ENCODE measurements at regions not wholly inside any gene's neighbourhood (a gene's known extent, or its start where the extent isn't known, plus 50 kb on each side); places are given as distances from the start of the nearest gene placed in this dataset.

DNA sequence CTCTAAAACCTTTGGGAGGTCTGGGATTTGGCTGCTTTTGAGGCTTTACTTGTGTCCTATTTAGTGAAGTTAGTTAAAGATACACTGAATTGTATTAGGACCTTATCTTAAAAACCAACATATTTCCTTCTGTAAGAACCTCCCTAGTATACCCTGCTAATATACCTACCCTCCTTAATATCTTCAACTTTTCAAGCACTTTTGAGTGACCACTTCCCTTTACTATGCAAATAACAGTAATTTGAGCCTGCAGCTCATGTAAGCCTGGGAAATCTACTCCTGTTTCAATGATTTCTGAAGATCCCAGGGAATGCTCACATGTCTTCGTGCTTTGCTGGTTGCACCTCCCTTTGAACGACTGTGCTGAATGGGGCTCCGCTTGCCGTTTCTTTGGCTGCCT lies 358.5 kb downstream of the YTHDC2 start:
- no peak for TF ChIP-seq POLR2A (IDR thresholded peaks at IDR 0.05)
- TF ChIP-seq, protein P1, sequence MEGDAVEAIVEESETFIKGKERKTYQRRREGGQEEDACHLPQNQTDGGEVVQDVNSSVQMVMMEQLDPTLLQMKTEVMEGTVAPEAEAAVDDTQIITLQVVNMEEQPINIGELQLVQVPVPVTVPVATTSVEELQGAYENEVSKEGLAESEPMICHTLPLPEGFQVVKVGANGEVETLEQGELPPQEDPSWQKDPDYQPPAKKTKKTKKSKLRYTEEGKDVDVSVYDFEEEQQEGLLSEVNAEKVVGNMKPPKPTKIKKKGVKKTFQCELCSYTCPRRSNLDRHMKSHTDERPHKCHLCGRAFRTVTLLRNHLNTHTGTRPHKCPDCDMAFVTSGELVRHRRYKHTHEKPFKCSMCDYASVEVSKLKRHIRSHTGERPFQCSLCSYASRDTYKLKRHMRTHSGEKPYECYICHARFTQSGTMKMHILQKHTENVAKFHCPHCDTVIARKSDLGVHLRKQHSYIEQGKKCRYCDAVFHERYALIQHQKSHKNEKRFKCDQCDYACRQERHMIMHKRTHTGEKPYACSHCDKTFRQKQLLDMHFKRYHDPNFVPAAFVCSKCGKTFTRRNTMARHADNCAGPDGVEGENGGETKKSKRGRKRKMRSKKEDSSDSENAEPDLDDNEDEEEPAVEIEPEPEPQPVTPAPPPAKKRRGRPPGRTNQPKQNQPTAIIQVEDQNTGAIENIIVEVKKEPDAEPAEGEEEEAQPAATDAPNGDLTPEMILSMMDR (IDR thresholded peaks at IDR 0.05): no peak
- DNase-seq (ENCODE audit: low spot score in 2 of 2): no peak
- no peak overlapping the region for H3K4me3 ChIP-seq (ENCODE audit: low read depth, poor library complexity, severe bottlenecking)
- intact Hi-C loops (cut with DNase I; ENCODE audit: low total_unique reads): no loop called here
- WGBS, 2 donors: 57 to 64% methylated on average over 4 of the region's 4 CpGs

DNA sequence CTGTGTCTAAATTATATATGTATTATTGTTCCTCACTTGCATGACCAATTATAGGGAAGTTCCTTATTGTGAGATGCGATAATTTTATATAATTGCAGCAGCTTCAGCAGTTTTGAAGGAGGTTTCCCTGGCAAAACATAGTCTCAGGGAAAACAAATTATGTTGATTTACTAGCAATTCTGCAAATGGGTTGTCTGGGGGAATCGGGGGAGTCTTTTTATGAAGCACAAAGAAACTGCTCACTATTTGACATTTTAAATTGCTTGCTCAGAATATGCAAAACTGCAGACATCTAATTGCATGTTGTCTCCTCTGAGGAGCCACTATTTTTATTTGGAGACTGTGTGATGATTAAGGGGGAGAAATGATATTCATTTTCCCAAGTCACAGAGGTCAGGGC lies 361.6 kb downstream of the YTHDC2 start:
- no peak for DNase-seq (ENCODE audit: low spot score in 2 of 2)
- no peak for TF ChIP-seq POLR2A (IDR thresholded peaks at IDR 0.05)
- TF ChIP-seq, protein P1 (IDR thresholded peaks at IDR 0.05): no peak
- intact Hi-C loops (cut with DNase I; ENCODE audit: low total_unique reads): no loop called here
- 41 to 60% methylated on average over 2 of the region's 2 CpGs for WGBS, 2 donors
- H3K4me3 ChIP-seq (ENCODE audit: low read depth, poor library complexity, severe bottlenecking): no peak overlapping the region

DNA sequence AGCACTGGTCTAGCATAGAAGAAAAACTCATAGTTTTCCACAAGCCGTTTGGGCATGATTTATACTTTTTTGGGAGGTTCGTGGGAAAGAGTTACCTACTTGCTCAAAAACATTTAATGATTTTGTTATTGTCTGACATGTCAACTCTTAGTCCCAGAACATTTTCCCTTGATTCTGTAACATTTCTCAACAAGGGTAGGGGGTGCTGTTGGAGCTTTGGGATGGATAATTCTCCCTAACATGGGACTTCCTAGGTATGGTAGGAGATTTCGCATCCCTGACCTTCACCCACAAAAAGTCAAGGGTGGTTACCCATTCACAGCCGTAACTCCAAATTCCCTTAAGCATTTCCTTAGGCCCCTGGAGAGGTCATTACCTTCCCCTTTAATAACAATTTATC lies 378.0 kb downstream of the YTHDC2 start:
- WGBS, 2 donors: 81 to 85% methylated on average over 4 of the region's 4 CpGs
- intact Hi-C loops (cut with DNase I; ENCODE audit: low total_unique reads): no loop called here
- TF ChIP-seq, protein P1 (IDR thresholded peaks at IDR 0.05): no peak
- TF ChIP-seq POLR2A (IDR thresholded peaks at IDR 0.05): no peak
- no peak for DNase-seq (ENCODE audit: low spot score in 2 of 2)
- H3K4me3 ChIP-seq (ENCODE audit: low read depth, poor library complexity, severe bottlenecking): no peak overlapping the region

DNA sequence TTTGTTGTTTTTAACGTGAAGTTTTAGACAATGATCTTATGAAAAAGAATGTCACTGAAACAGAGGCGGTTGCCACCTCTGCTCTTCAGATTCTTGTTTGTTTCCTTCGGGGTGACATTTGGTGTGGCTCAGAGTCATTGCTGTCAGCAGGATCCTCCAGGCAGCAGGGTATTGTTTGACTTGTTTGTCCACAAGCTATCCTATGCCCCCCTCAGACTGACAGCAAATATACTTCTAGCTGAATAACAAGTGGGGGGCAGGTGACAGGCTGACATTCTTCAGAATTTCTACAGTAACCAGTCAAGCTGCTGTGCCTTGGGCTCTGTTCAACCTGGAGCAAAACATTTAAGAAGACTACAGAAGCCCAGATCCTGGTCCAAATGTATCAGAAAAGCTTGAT lies 383.3 kb downstream of the YTHDC2 start:
- TF ChIP-seq POLR2A (IDR thresholded peaks at IDR 0.05): no peak
- TF ChIP-seq, protein P1 (IDR thresholded peaks at IDR 0.05): no peak
- no peak for DNase-seq (ENCODE audit: low spot score in 2 of 2)
- 50 to 71% methylated on average over 3 of the region's 3 CpGs for WGBS, 2 donors
- H3K4me3 ChIP-seq (ENCODE audit: low read depth, poor library complexity, severe bottlenecking): no peak overlapping the region
- intact Hi-C loops (cut with DNase I; ENCODE audit: low total_unique reads): no loop called here

DNA sequence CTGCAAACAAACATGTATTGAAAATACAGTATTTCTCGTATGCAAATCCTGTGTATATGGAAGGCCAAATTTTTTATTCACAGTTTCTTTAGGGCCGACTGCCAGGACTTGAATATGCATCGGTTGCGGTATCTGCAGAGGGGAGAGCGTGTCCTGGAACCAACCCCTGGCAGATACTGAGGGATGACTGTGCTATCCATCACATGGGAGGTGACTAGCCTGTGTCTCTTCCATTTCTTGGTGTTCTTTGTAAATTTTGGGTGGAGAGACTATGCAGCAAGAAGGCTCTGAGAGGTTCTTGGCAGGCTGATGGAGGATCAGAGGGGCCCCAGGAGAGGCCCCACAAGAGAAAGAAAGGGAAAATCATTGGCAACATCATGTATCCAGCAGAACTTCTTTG lies 384.3 kb downstream of the YTHDC2 start:
- intact Hi-C loops (cut with DNase I; ENCODE audit: low total_unique reads): no loop called here
- H3K4me3 ChIP-seq (ENCODE audit: low read depth, poor library complexity, severe bottlenecking): no peak overlapping the region
- 69 to 73% methylated on average over 5 of the region's 5 CpGs for WGBS, 2 donors
- DNase-seq (ENCODE audit: low spot score in 2 of 2): no peak
- no peak for TF ChIP-seq POLR2A (IDR thresholded peaks at IDR 0.05)
- TF ChIP-seq, protein P1 (IDR thresholded peaks at IDR 0.05): no peak

DNA sequence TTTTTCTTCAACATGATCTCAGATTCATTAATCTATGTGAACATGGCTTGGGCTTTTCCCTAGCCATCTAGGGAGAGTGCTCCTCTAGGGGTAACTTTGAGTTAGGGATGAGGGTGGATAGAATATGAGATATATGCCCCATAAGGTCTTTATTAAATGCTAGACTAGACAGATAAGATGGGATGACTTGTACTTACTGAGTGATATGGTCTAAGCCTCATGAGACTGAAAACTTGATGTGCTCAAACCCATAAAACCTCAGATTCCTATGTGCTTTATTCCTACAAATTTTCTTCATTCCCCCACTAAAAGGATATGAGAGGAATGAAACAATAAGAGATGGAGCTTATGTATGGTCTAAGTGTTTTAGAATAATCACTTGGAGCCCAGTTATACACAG lies 386.6 kb downstream of the YTHDC2 start:
- DNase-seq (ENCODE audit: low spot score in 2 of 2): no peak
- intact Hi-C loops (cut with DNase I; ENCODE audit: low total_unique reads): no loop called here
- H3K4me3 ChIP-seq (ENCODE audit: low read depth, poor library complexity, severe bottlenecking): no peak overlapping the region
- TF ChIP-seq, protein P1 (IDR thresholded peaks at IDR 0.05): no peak
- TF ChIP-seq POLR2A (IDR thresholded peaks at IDR 0.05): no peak
